CD8-positive, alpha-beta memory T cell (primary cell): ENCODE measurements at regions not wholly inside any gene's neighbourhood (a gene's known extent, or its start where the extent isn't known, plus 50 kb on each side); places are given as distances from the start of the nearest gene placed in this dataset.

Source experiments
- CTCF ChIA-PET: fragments of 350-600 bp; sonication (Branson Sonifier 250); formaldehyde crosslinking; loops from one replicate; lab custom pipeline; 2021; ENCODE audit warnings: antibody characterized with exemption; lab: Charles Lee
- POLR2A ChIA-PET: fragments of 350-600 bp; sonication (Branson Sonifier 250); formaldehyde crosslinking; loops from one replicate; lab custom pipeline; 2021; ENCODE audit warnings: antibody characterized with exemption; lab: Charles Lee
- DNase-seq, 5 donors: peaks; one replicate each; pipeline versions ENCODE4 v3.0.0 to v3.0.0-alpha.2; 2020 to 2022; ENCODE audit warnings: mixed read lengths in 1 of 5
- H3K27ac ChIP-seq: one replicate; pipeline ENCODE4 v1.7.0; 2013; ENCODE audit warnings: low read depth, mild to moderate bottlenecking, low read length, moderate library complexity
- H3K27me3 ChIP-seq: 2 replicates; pipeline ENCODE4 v1.7.0; 2013; ENCODE audit warnings: low read length, mild to moderate bottlenecking; ENCODE audit not compliant: insufficient read depth, poor library complexity, severe bottlenecking
- H3K36me3 ChIP-seq: 2 replicates; pipeline ENCODE4 v1.7.0; 2013; ENCODE audit warnings: mild to moderate bottlenecking, low read length, moderate library complexity; ENCODE audit not compliant: insufficient read depth
- H3K4me1 ChIP-seq: 2 replicates; pipeline ENCODE4 v1.7.0; 2013; ENCODE audit warnings: mild to moderate bottlenecking, low read length, moderate library complexity; ENCODE audit not compliant: insufficient read depth
- H3K4me3 ChIP-seq: 2 replicates; pipeline ENCODE4 v1.7.0; 2013; ENCODE audit warnings: mild to moderate bottlenecking, low read length
- H3K9me3 ChIP-seq: 2 replicates; pipeline ENCODE4 v1.7.0; 2013; ENCODE audit warnings: mild to moderate bottlenecking, low read length
- H3K27ac Mint-ChIP-seq, 8 donors: one replicate each; pipeline ENCODE4 v1.8.0; 2020 to 2021; ENCODE audit warnings: mixed read lengths in 8 of 8, mild to moderate bottlenecking in 6 of 8, inconsistent platforms in 3 of 8, moderate library complexity in 3 of 8
- H3K27me3 Mint-ChIP-seq, 2 donors: one replicate each; pipeline ENCODE4 v1.8.0; 2020 to 2021; ENCODE audit warnings: mixed read lengths in 2 of 2, mild to moderate bottlenecking in 1 of 2, moderate library complexity in 1 of 2
- H3K36me3 Mint-ChIP-seq, 3 donors: one replicate each; pipeline ENCODE4 v1.8.0; 2020 to 2021; ENCODE audit warnings: mixed read lengths in 3 of 3, inconsistent platforms in 1 of 3, mild to moderate bottlenecking in 1 of 3
- H3K4me1 Mint-ChIP-seq, 3 donors: one replicate each; pipeline ENCODE4 v1.8.0; 2020 to 2021; ENCODE audit warnings: mixed read lengths in 3 of 3, inconsistent platforms in 1 of 3, mild to moderate bottlenecking in 1 of 3
- H3K4me3 Mint-ChIP-seq, 7 donors: one replicate each; pipeline ENCODE4 v1.8.0; 2020 to 2021; ENCODE audit warnings: mixed read lengths in 7 of 7, mild to moderate bottlenecking in 6 of 7, moderate library complexity in 4 of 7, inconsistent platforms in 2 of 7
- H3K9me3 Mint-ChIP-seq, 5 donors: one replicate each; pipeline ENCODE4 v1.8.0; 2020 to 2022; ENCODE audit warnings: mixed read lengths in 5 of 5, mild to moderate bottlenecking in 3 of 5, moderate library complexity in 2 of 5, inconsistent platforms in 1 of 5

- H3K27ac ChIP-seq: no peak overlapping the region
- H3K36me3 Mint-ChIP-seq: no peaks in the 10 kb centered on the region
- H3K4me3 Mint-ChIP-seq: no peak overlapping the region
- ChIA-PET CTCF (no interaction called here), POLR2A (no interaction called here)
- no peak overlapping the region for H3K27ac Mint-ChIP-seq
- H3K9me3 Mint-ChIP-seq: peaks cover 0 to 3% (median 0%) of the 10 kb centered on the region in 5 donors
- DNase-seq: no peak
- H3K4me3 ChIP-seq: no peak overlapping the region
- H3K4me1 Mint-ChIP-seq: no peaks in the 10 kb centered on the region
- H3K27me3 Mint-ChIP-seq: peaks cover 3 to 5% of the 10 kb centered on the region in 2 donors
- H3K36me3 ChIP-seq: no peaks in the 10 kb centered on the region
- no peaks in the 10 kb centered on the region for H3K27me3 ChIP-seq
- H3K9me3 ChIP-seq: no peaks in the 10 kb centered on the region
- no peaks in the 10 kb centered on the region for H3K4me1 ChIP-seq
Observed at GRCh38 chr5:170159947-170160346, 54.2 kb downstream of the FOXI1 start.

- H3K27me3 Mint-ChIP-seq: peaks cover 8 to 10% of the 10 kb centered on the region in 2 donors
- POLR2A ChIA-PET: no interaction called here
Observed at GRCh38 chr5:170161069-170161468, 55.4 kb downstream of the FOXI1 start.

GRCh38 chr5:170162631-170163321, 57.1 kb downstream of the FOXI1 start:
- Histone ChIP-seq H3K36me3 (no peaks in the 10 kb centered on the region), H3K27ac (no peak overlapping the region), H3K27me3 (no peaks in the 10 kb centered on the region), H3K9me3 (no peaks in the 10 kb centered on the region), H3K4me3 (no peak overlapping the region), H3K4me1 (no peaks in the 10 kb centered on the region)
- no peak overlapping the region for H3K27ac Mint-ChIP-seq
- H3K9me3 Mint-ChIP-seq: peaks cover 0 to 3% (median 0%) of the 10 kb centered on the region in 5 donors
- POLR2A ChIA-PET: no interaction called here
- no peaks in the 10 kb centered on the region for H3K4me1 Mint-ChIP-seq
- H3K27me3 Mint-ChIP-seq: peaks cover 8 to 10% of the 10 kb centered on the region in 2 donors
- H3K4me3 Mint-ChIP-seq: no peak overlapping the region
- CTCF ChIA-PET: no interaction called here
- H3K36me3 Mint-ChIP-seq: no peaks in the 10 kb centered on the region
- DNase-seq: no peak

More at GRCh38 chr5:170161069-170161468, 55.4 kb downstream of the FOXI1 start:
- CTCF ChIA-PET: no interaction called here
- Histone ChIP-seq H3K27ac (no peak overlapping the region), H3K4me3 (no peak overlapping the region), H3K36me3 (no peaks in the 10 kb centered on the region), H3K9me3 (no peaks in the 10 kb centered on the region), H3K4me1 (no peaks in the 10 kb centered on the region), H3K27me3 (no peaks in the 10 kb centered on the region)
- Mint-ChIP-seq H3K27ac (no peak overlapping the region), H3K36me3 (no peaks in the 10 kb centered on the region), H3K4me3 (no peak overlapping the region), H3K4me1 (no peaks in the 10 kb centered on the region), H3K9me3 (peaks cover 0 to 3% (median 0%) of the 10 kb centered on the region in 5 donors)
- no peak for DNase-seq

- H3K36me3 ChIP-seq: no peaks in the 10 kb centered on the region
- DNase-seq: no peak
- H3K4me1 ChIP-seq: no peaks in the 10 kb centered on the region
- POLR2A ChIA-PET: no interaction called here
- H3K27ac ChIP-seq: no peak overlapping the region
- no peak overlapping the region for H3K4me3 ChIP-seq
- H3K36me3 Mint-ChIP-seq: no peaks in the 10 kb centered on the region
- peaks cover 0 to 3% (median 0%) of the 10 kb centered on the region in 5 donors for H3K9me3 Mint-ChIP-seq
- H3K27me3 Mint-ChIP-seq: peaks cover 8 to 10% of the 10 kb centered on the region in 2 donors
- no peaks in the 10 kb centered on the region for H3K9me3 ChIP-seq
- no peak overlapping the region for H3K27ac Mint-ChIP-seq
- no peak overlapping the region for H3K4me3 Mint-ChIP-seq
- H3K4me1 Mint-ChIP-seq: no peaks in the 10 kb centered on the region
- no peaks in the 10 kb centered on the region for H3K27me3 ChIP-seq
- CTCF ChIA-PET: no interaction called here
Observed at GRCh38 chr5:170164087-170164486, 58.4 kb downstream of the FOXI1 start.

- DNase-seq: no peak
- Mint-ChIP-seq H3K27ac (no peak overlapping the region), H3K4me3 (no peak overlapping the region), H3K36me3 (no peaks in the 10 kb centered on the region), H3K4me1 (no peaks in the 10 kb centered on the region), H3K27me3 (peaks cover 10% of the 10 kb centered on the region in 2 donors), H3K9me3 (peaks cover 0 to 3% (median 0%) of the 10 kb centered on the region in 5 donors)
- no peaks in the 10 kb centered on the region for H3K4me1 ChIP-seq
- ChIA-PET CTCF (interaction anchor here (0.6 kb wide), 1 partner anchor 18 kb away, joined by 4 read pairs; no protein-coding TSS in a partner anchor), POLR2A (no interaction called here)
- H3K4me3 ChIP-seq: no peak overlapping the region
- no peaks in the 10 kb centered on the region for H3K27me3 ChIP-seq
- no peak overlapping the region for H3K27ac ChIP-seq
- no peaks in the 10 kb centered on the region for H3K36me3 ChIP-seq
- no peaks in the 10 kb centered on the region for H3K9me3 ChIP-seq
Observed at GRCh38 chr5:170164921-170165320, 59.2 kb downstream of the FOXI1 start.

GRCh38 chr5:170166101-170166500, 60.4 kb downstream of the FOXI1 start:
- Mint-ChIP-seq H3K27ac (no peak overlapping the region), H3K4me3 (no peak overlapping the region), H3K27me3 (peaks cover 12 to 17% of the 10 kb centered on the region in 2 donors), H3K4me1 (no peaks in the 10 kb centered on the region), H3K9me3 (peaks cover 0 to 3% (median 0%) of the 10 kb centered on the region in 5 donors), H3K36me3 (no peaks in the 10 kb centered on the region)
- no peak for DNase-seq
- no peak overlapping the region for H3K4me3 ChIP-seq
- no peaks in the 10 kb centered on the region for H3K36me3 ChIP-seq
- H3K27me3 ChIP-seq: no peaks in the 10 kb centered on the region
- ChIA-PET CTCF (interaction anchor here (0.8 to 1.0 kb wide), 2 partner anchors 13 to 19 kb away, joined by 3 read pairs; no protein-coding TSS in a partner anchor), POLR2A (no interaction called here)
- no peaks in the 10 kb centered on the region for H3K9me3 ChIP-seq
- no peaks in the 10 kb centered on the region for H3K4me1 ChIP-seq
- no peak overlapping the region for H3K27ac ChIP-seq

GRCh38 chr5:170168002-170168401, 62.3 kb downstream of the FOXI1 start:
- no peaks in the 10 kb centered on the region for H3K4me1 Mint-ChIP-seq
- Histone ChIP-seq H3K27ac (no peak overlapping the region), H3K4me3 (no peak overlapping the region), H3K4me1 (no peaks in the 10 kb centered on the region), H3K27me3 (no peaks in the 10 kb centered on the region), H3K36me3 (no peaks in the 10 kb centered on the region), H3K9me3 (no peaks in the 10 kb centered on the region)
- CTCF ChIA-PET: no interaction called here
- no peak overlapping the region for H3K27ac Mint-ChIP-seq
- POLR2A ChIA-PET: no interaction called here
- H3K36me3 Mint-ChIP-seq: no peaks in the 10 kb centered on the region
- DNase-seq: no peak
- no peak overlapping the region for H3K4me3 Mint-ChIP-seq
- H3K27me3 Mint-ChIP-seq: peaks cover 14 to 25% of the 10 kb centered on the region in 2 donors
- H3K9me3 Mint-ChIP-seq: peaks cover 0 to 3% (median 0%) of the 10 kb centered on the region in 5 donors

- DNase-seq: no peak
- no peaks in the 10 kb centered on the region for H3K36me3 Mint-ChIP-seq
- no peaks in the 10 kb centered on the region for H3K4me1 ChIP-seq
- POLR2A ChIA-PET: no interaction called here
- no peaks in the 10 kb centered on the region for H3K36me3 ChIP-seq
- peaks cover 14 to 25% of the 10 kb centered on the region in 2 donors for H3K27me3 Mint-ChIP-seq
- H3K27ac Mint-ChIP-seq: no peak overlapping the region
- H3K4me3 Mint-ChIP-seq: no peak overlapping the region
- H3K9me3 Mint-ChIP-seq: no peaks in the 10 kb centered on the region
- H3K27me3 ChIP-seq: no peaks in the 10 kb centered on the region
- no peak overlapping the region for H3K4me3 ChIP-seq
- no peak overlapping the region for H3K27ac ChIP-seq
- no peaks in the 10 kb centered on the region for H3K4me1 Mint-ChIP-seq
- H3K9me3 ChIP-seq: no peaks in the 10 kb centered on the region
- CTCF ChIA-PET: no interaction called here
Observed at GRCh38 chr5:170168797-170169196, 63.1 kb downstream of the FOXI1 start.
